ENCODE measurements at regions not wholly inside any gene's neighbourhood (a gene's known extent, or its start where the extent isn't known, plus 50 kb on each side); places are given as distances from the start of the nearest gene placed in this dataset.

GRCh38 chr6:147054158-147054557 is 150.1 kb upstream of the STXBP5 start:
- H3K36me3 Mint-ChIP-seq = peaks cover 0 to 5% (median 0%) of the 10 kb centered on the region in 5 donors
- peaks cover 0 to 6% (median 0%) of the 10 kb centered on the region in 11 donors for H3K9me3 Mint-ChIP-seq
- Histone ChIP-seq H3K27me3 (ENCODE audit: control insufficient read depth in 2 of 2, insufficient read depth in 2 of 2, low read length in 2 of 2) (no peaks in the 10 kb centered on the region), H3K27ac (ENCODE audit: low read depth, low read length) (no peak overlapping the region), H3K4me3 (ENCODE audit: low read length) (no peak overlapping the region), H3K4me1 (ENCODE audit: control insufficient read depth in 2 of 2, insufficient read depth in 2 of 2, low read length in 2 of 2) (no peaks in the 10 kb centered on the region), H3K36me3 (ENCODE audit: control insufficient read depth in 2 of 3, insufficient read depth in 3 of 3, low read length in 3 of 3) (no peaks in the 10 kb centered on the region), H3K9me3 (ENCODE audit: control insufficient read depth in 2 of 3, low read length in 3 of 3) (no peaks in the 10 kb centered on the region)
- DNase-seq (no peak), ATAC-seq (no peak)
- no peak overlapping the region for H3K4me3 Mint-ChIP-seq
- intact Hi-C loops (cut with micrococcal nuclease) = no loop called here
- no peaks in the 10 kb centered on the region for H3K27me3 Mint-ChIP-seq
- no peak overlapping the region for H3K27ac Mint-ChIP-seq
- ChIA-PET POLR2A (no interaction called here), CTCF (no interaction called here)
- H3K4me1 Mint-ChIP-seq = peaks cover 0 to 4% (median 0%) of the 10 kb centered on the region in 7 donors

GRCh38 chr6:147054871-147055270 is 149.3 kb upstream of the STXBP5 start:
- no peaks in the 10 kb centered on the region for H3K9me3 Mint-ChIP-seq
- DNase-seq (no peak), ATAC-seq (no peak)
- Histone ChIP-seq H3K4me3 (ENCODE audit: low read length) (no peak overlapping the region), H3K27ac (ENCODE audit: low read depth, low read length) (no peak overlapping the region), H3K27me3 (ENCODE audit: control insufficient read depth in 2 of 2, insufficient read depth in 2 of 2, low read length in 2 of 2) (no peaks in the 10 kb centered on the region), H3K4me1 (ENCODE audit: control insufficient read depth in 2 of 2, insufficient read depth in 2 of 2, low read length in 2 of 2) (no peaks in the 10 kb centered on the region), H3K9me3 (ENCODE audit: control insufficient read depth in 2 of 3, low read length in 3 of 3) (no peaks in the 10 kb centered on the region), H3K36me3 (ENCODE audit: control insufficient read depth in 2 of 3, insufficient read depth in 3 of 3, low read length in 3 of 3) (no peaks in the 10 kb centered on the region)
- no peak overlapping the region for H3K4me3 Mint-ChIP-seq
- ChIA-PET CTCF (no interaction called here), POLR2A (no interaction called here)
- no peaks in the 10 kb centered on the region for H3K27me3 Mint-ChIP-seq
- H3K4me1 Mint-ChIP-seq = peaks cover 0 to 4% (median 0%) of the 10 kb centered on the region in 7 donors
- intact Hi-C loops (cut with micrococcal nuclease) = no loop called here
- H3K36me3 Mint-ChIP-seq = peaks cover 0 to 5% (median 0%) of the 10 kb centered on the region in 5 donors
- H3K27ac Mint-ChIP-seq = no peak overlapping the region

- DNase-seq (no peak), ATAC-seq (no peak)
- Histone ChIP-seq H3K36me3 (ENCODE audit: control insufficient read depth in 2 of 3, insufficient read depth in 3 of 3, low read length in 3 of 3) (no peaks in the 10 kb centered on the region), H3K27me3 (ENCODE audit: control insufficient read depth in 2 of 2, insufficient read depth in 2 of 2, low read length in 2 of 2) (no peaks in the 10 kb centered on the region), H3K27ac (ENCODE audit: low read depth, low read length) (no peak overlapping the region), H3K9me3 (ENCODE audit: control insufficient read depth in 2 of 3, low read length in 3 of 3) (no peaks in the 10 kb centered on the region), H3K4me1 (ENCODE audit: control insufficient read depth in 2 of 2, insufficient read depth in 2 of 2, low read length in 2 of 2) (no peaks in the 10 kb centered on the region), H3K4me3 (ENCODE audit: low read length) (no peak overlapping the region)
- Mint-ChIP-seq H3K27ac (no peak overlapping the region), H3K4me3 (no peak overlapping the region), H3K4me1 (peaks cover 0 to 4% (median 0%) of the 10 kb centered on the region in 7 donors), H3K36me3 (peaks cover 0 to 5% (median 0%) of the 10 kb centered on the region in 5 donors), H3K27me3 (no peaks in the 10 kb centered on the region), H3K9me3 (no peaks in the 10 kb centered on the region)
- intact Hi-C loops (cut with micrococcal nuclease) = no loop called here
- ChIA-PET CTCF (no interaction called here), POLR2A (no interaction called here)
Measured at GRCh38 chr6:147055821-147056392, 148.3 kb upstream of the STXBP5 start.

- intact Hi-C loops (cut with micrococcal nuclease) = no loop called here
Measured at GRCh38 chr6:147057188-147057587, 147.0 kb upstream of the STXBP5 start.

GRCh38 chr6:147057705-147058342 is 146.4 kb upstream of the STXBP5 start:
- no peaks in the 10 kb centered on the region for H3K27me3 ChIP-seq (ENCODE audit: control insufficient read depth in 2 of 2, insufficient read depth in 2 of 2, low read length in 2 of 2)
- intact Hi-C loops (cut with micrococcal nuclease) = no loop called here
- ChIA-PET POLR2A (no interaction called here), CTCF (no interaction called here)
- no peaks in the 10 kb centered on the region for H3K9me3 Mint-ChIP-seq
- DNase-seq (no peak), ATAC-seq (no peak)
- no peaks in the 10 kb centered on the region for H3K9me3 ChIP-seq (ENCODE audit: control insufficient read depth in 2 of 3, low read length in 3 of 3)
- H3K36me3 Mint-ChIP-seq = peaks cover 0 to 5% (median 0%) of the 10 kb centered on the region in 5 donors
- no peak overlapping the region for H3K27ac ChIP-seq (ENCODE audit: low read depth, low read length)
- H3K27me3 Mint-ChIP-seq = no peaks in the 10 kb centered on the region
- H3K36me3 ChIP-seq (ENCODE audit: control insufficient read depth in 2 of 3, insufficient read depth in 3 of 3, low read length in 3 of 3) = no peaks in the 10 kb centered on the region
- no peak overlapping the region for H3K27ac Mint-ChIP-seq
- H3K4me1 Mint-ChIP-seq = peaks cover 0 to 4% (median 0%) of the 10 kb centered on the region in 7 donors
- H3K4me3 ChIP-seq (ENCODE audit: low read length) = no peak overlapping the region
- no peak overlapping the region for H3K4me3 Mint-ChIP-seq
- H3K4me1 ChIP-seq (ENCODE audit: control insufficient read depth in 2 of 2, insufficient read depth in 2 of 2, low read length in 2 of 2) = no peaks in the 10 kb centered on the region

More at GRCh38 chr6:147057188-147057587, 147.0 kb upstream of the STXBP5 start:
- Mint-ChIP-seq H3K9me3 (no peaks in the 10 kb centered on the region), H3K36me3 (peaks cover 0 to 5% (median 0%) of the 10 kb centered on the region in 5 donors), H3K27ac (no peak overlapping the region), H3K4me3 (no peak overlapping the region), H3K27me3 (no peaks in the 10 kb centered on the region), H3K4me1 (peaks cover 0 to 4% (median 0%) of the 10 kb centered on the region in 7 donors)
- no peak for DNase-seq
- no peaks in the 10 kb centered on the region for H3K36me3 ChIP-seq (ENCODE audit: control insufficient read depth in 2 of 3, insufficient read depth in 3 of 3, low read length in 3 of 3)
- no peak overlapping the region for H3K27ac ChIP-seq (ENCODE audit: low read depth, low read length)
- peak; percentile 16 for ATAC-seq
- ChIA-PET POLR2A (no interaction called here), CTCF (no interaction called here)
- no peaks in the 10 kb centered on the region for H3K9me3 ChIP-seq (ENCODE audit: control insufficient read depth in 2 of 3, low read length in 3 of 3)
- no peaks in the 10 kb centered on the region for H3K4me1 ChIP-seq (ENCODE audit: control insufficient read depth in 2 of 2, insufficient read depth in 2 of 2, low read length in 2 of 2)
- H3K4me3 ChIP-seq (ENCODE audit: low read length) = no peak overlapping the region
- H3K27me3 ChIP-seq (ENCODE audit: control insufficient read depth in 2 of 2, insufficient read depth in 2 of 2, low read length in 2 of 2) = no peaks in the 10 kb centered on the region

- DNase-seq (no peak), ATAC-seq (no peak)
- peaks cover 0 to 1% (median 0%) of the 10 kb centered on the region in 5 donors for H3K36me3 Mint-ChIP-seq
- POLR2A ChIA-PET = no interaction called here
- peaks cover 0 to 4% (median 0%) of the 10 kb centered on the region in 7 donors for H3K4me1 Mint-ChIP-seq
- H3K27ac ChIP-seq (ENCODE audit: low read depth, low read length) = no peak overlapping the region
- CTCF ChIA-PET = no interaction called here
- H3K9me3 Mint-ChIP-seq = peaks cover 0 to 2% (median 0%) of the 10 kb centered on the region in 11 donors
- no peak overlapping the region for H3K4me3 Mint-ChIP-seq
- no peaks in the 10 kb centered on the region for H3K27me3 Mint-ChIP-seq
- no peak overlapping the region for H3K27ac Mint-ChIP-seq
- no peaks in the 10 kb centered on the region for H3K27me3 ChIP-seq (ENCODE audit: control insufficient read depth in 2 of 2, insufficient read depth in 2 of 2, low read length in 2 of 2)
- no peaks in the 10 kb centered on the region for H3K36me3 ChIP-seq (ENCODE audit: control insufficient read depth in 2 of 3, insufficient read depth in 3 of 3, low read length in 3 of 3)
- H3K9me3 ChIP-seq (ENCODE audit: control insufficient read depth in 2 of 3, low read length in 3 of 3) = no peaks in the 10 kb centered on the region
- no peaks in the 10 kb centered on the region for H3K4me1 ChIP-seq (ENCODE audit: control insufficient read depth in 2 of 2, insufficient read depth in 2 of 2, low read length in 2 of 2)
- intact Hi-C loops (cut with micrococcal nuclease) = no loop called here
- no peak overlapping the region for H3K4me3 ChIP-seq (ENCODE audit: low read length)
Measured at GRCh38 chr6:147058786-147059385, 145.3 kb upstream of the STXBP5 start.

GRCh38 chr6:147060636-147061035 is 143.6 kb upstream of the STXBP5 start:
- no peak for DNase-seq
- Histone ChIP-seq H3K4me3 (ENCODE audit: low read length) (no peak overlapping the region), H3K4me1 (ENCODE audit: control insufficient read depth in 2 of 2, insufficient read depth in 2 of 2, low read length in 2 of 2) (no peaks in the 10 kb centered on the region), H3K27ac (ENCODE audit: low read depth, low read length) (no peak overlapping the region), H3K36me3 (ENCODE audit: control insufficient read depth in 2 of 3, insufficient read depth in 3 of 3, low read length in 3 of 3) (no peaks in the 10 kb centered on the region), H3K27me3 (ENCODE audit: control insufficient read depth in 2 of 2, insufficient read depth in 2 of 2, low read length in 2 of 2) (no peaks in the 10 kb centered on the region), H3K9me3 (ENCODE audit: control insufficient read depth in 2 of 3, low read length in 3 of 3) (no peaks in the 10 kb centered on the region)
- H3K4me1 Mint-ChIP-seq = peaks cover 5 to 10% (median 6%) of the 10 kb centered on the region in 7 donors
- POLR2A ChIA-PET = no interaction called here
- H3K4me3 Mint-ChIP-seq = no peak overlapping the region
- ATAC-seq = no peak
- H3K27ac Mint-ChIP-seq = no peak overlapping the region
- H3K27me3 Mint-ChIP-seq = peaks cover 0 to 3% (median 0%) of the 10 kb centered on the region in 5 donors
- intact Hi-C loops (cut with micrococcal nuclease) = no loop called here
- peaks cover 0 to 8% (median 3%) of the 10 kb centered on the region in 5 donors for H3K36me3 Mint-ChIP-seq
- CTCF ChIA-PET = no interaction called here
- H3K9me3 Mint-ChIP-seq = peaks cover 0 to 2% (median 0%) of the 10 kb centered on the region in 11 donors
